ENCODE measurements at regions not wholly inside any gene's neighbourhood (a gene's known extent, or its start where the extent isn't known, plus 50 kb on each side); places are given as distances from the start of the nearest gene placed in this dataset.

DNA sequence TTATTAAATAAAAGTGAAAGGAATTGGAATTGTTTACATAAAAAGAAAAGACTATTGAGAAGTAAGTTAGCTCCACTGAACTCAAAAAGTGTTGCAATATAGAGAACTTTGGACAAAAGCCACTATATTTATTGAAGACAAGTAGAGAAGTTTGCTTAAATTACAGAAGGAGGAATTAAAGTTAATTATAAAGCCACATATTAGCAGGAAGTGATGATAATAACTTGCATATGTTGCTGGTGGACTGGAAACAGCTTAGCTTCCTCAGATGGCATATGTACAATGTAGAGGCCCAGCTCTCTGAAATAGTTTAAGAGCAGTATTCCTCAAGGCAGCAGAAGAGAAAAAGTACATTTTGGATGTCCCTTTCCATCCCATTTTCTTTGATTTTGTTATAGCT lies 400.7 kb downstream of the GATA3 start:
- peaks cover 13% of the 10 kb centered on the region for H3K9me3 ChIP-seq (ENCODE audit: control insufficient read depth, insufficient read depth, low read length)
- H4K5ac ChIP-seq (ENCODE audit: low read depth, low read length) = no peak overlapping the region
- H3K4ac ChIP-seq (ENCODE audit: low read depth, low read length) = no peak overlapping the region
- ChIA-PET CTCF (no interaction called here), POLR2A (ENCODE audit: unreplicated experiment) (no interaction called here)
- no TSS peak for BruUV-seq (replicated peaks)
- no peak overlapping the region for H2BK120ac ChIP-seq (ENCODE audit: low read depth, low read length)
- H2BK20ac ChIP-seq (ENCODE audit: low read depth, low read length) = no peak overlapping the region
- no peak overlapping the region for H3K27ac ChIP-seq (ENCODE audit: insufficient read depth, low read length)
- no peak overlapping the region for H2AK9ac ChIP-seq (replicated peaks; ENCODE audit: low read depth, low read length, poor library complexity)
- H3K56ac ChIP-seq (ENCODE audit: extremely low read depth, insufficient read depth, low read length) = no peak overlapping the region
- H3K27me3 ChIP-seq (ENCODE audit: control insufficient read depth, insufficient read depth, low read length) = no peaks in the 10 kb centered on the region
- H3K9me1 ChIP-seq (ENCODE audit: insufficient read depth, low read length) = no peaks in the 10 kb centered on the region
- no peak for DNase-seq
- no peak overlapping the region for H2AK5ac ChIP-seq (ENCODE audit: low read depth, low read length)
- no peak overlapping the region for H4K91ac ChIP-seq (ENCODE audit: insufficient read depth, low read depth, low read length)
- H4K20me1 ChIP-seq (ENCODE audit: insufficient read depth, low read length) = no peaks in the 10 kb centered on the region
- no peak overlapping the region for H3K4me3 ChIP-seq (ENCODE audit: insufficient read depth, low read depth, low read length)
- TF ChIP-seq USF2 (IDR thresholded peaks at IDR 0.05; ENCODE audit: low read depth, low read length) = no peak
- TF ChIP-seq NFE2L2 (IDR thresholded peaks at IDR 0.05; ENCODE audit: low read depth, low read length) = no peak
- no peak for TF ChIP-seq RAD21 (IDR thresholded peaks at IDR 0.05; ENCODE audit: low read length)
- TF ChIP-seq MAZ (IDR thresholded peaks at IDR 0.05; ENCODE audit: borderline replicate concordance, low read depth, low read length) = no peak
- no peak for TF ChIP-seq FOS (IDR thresholded peaks at IDR 0.05; ENCODE audit: low read depth, low read length)
- no peak for TF ChIP-seq SMC3 (IDR thresholded peaks at IDR 0.05; ENCODE audit: low read depth, low read length)
- no peak for TF ChIP-seq MAFK (IDR thresholded peaks at IDR 0.05; ENCODE audit: low read depth, low read length)
- no peak for TF ChIP-seq POLR2A (IDR thresholded peaks at IDR 0.05; ENCODE audit: low read depth, low read length)
- no peak for TF ChIP-seq CHD1 (IDR thresholded peaks at IDR 0.05; ENCODE audit: low read depth, low read length)
- no peak for TF ChIP-seq CEBPB (IDR thresholded peaks at IDR 0.05; ENCODE audit: low read depth, low read length)
- no peak for TF ChIP-seq RFX5 (IDR thresholded peaks at IDR 0.05; ENCODE audit: low read depth, low read length)
- TF ChIP-seq CTCF (conservative IDR thresholded peaks at IDR 0.05; ENCODE audit: low read depth, low read length) = no peak
- TF ChIP-seq RCOR1 (IDR thresholded peaks at IDR 0.05; ENCODE audit: insufficient replicate concordance, low read length) = no peak
- TF ChIP-seq ELK1 (IDR thresholded peaks at IDR 0.05; ENCODE audit: borderline replicate concordance, low read depth, low read length) = no peak
- TF ChIP-seq BHLHE40 (IDR thresholded peaks at IDR 0.05; ENCODE audit: low read depth, low read length) = no peak
- TF ChIP-seq MXI1 (IDR thresholded peaks at IDR 0.05; ENCODE audit: borderline replicate concordance, low read depth, low read length) = no peak
- no peak for ATAC-seq (ENCODE audit: low read depth)
- H2AFZ ChIP-seq (replicated peaks; ENCODE audit: low read length, poor library complexity) = no peak overlapping the region
- H2BK15ac ChIP-seq (ENCODE audit: low read depth, low read length) = no peak overlapping the region
- H3K79me1 ChIP-seq (ENCODE audit: low read depth in 1 of 2, low read length in 2 of 2) = no peaks in the 10 kb centered on the region
- intact Hi-C loops (cut with micrococcal nuclease) = no loop called here
- in situ Hi-C loops (cut with MboI; ENCODE audit: low sequenced_read_pairs) = no loop called here
- dilution Hi-C loops (cut with HindIII; ENCODE audit: low sequenced_read_pairs, unreplicated experiment) = no loop called here
- H2BK5ac ChIP-seq (ENCODE audit: low read depth, low read length, poor library complexity, severe bottlenecking) = no peak overlapping the region
- H3K4me1 ChIP-seq (ENCODE audit: control insufficient read depth, insufficient read depth, low read length) = no peaks in the 10 kb centered on the region
- H3K18ac ChIP-seq (ENCODE audit: low read depth, low read length) = no peak overlapping the region
- H3K9ac ChIP-seq (ENCODE audit: low read depth, low read length) = no peak overlapping the region
- H3K4me2 ChIP-seq (ENCODE audit: low read depth, low read length) = no peak overlapping the region
- H3K14ac ChIP-seq (replicated peaks; ENCODE audit: low read depth, low read length) = no peak overlapping the region
- H3K36me3 ChIP-seq (ENCODE audit: control insufficient read depth, insufficient read depth, low read length) = no peaks in the 10 kb centered on the region
- no peak overlapping the region for H4K8ac ChIP-seq (ENCODE audit: low read depth in 2 of 2, low read length in 2 of 2)
- no peak overlapping the region for H3K23ac ChIP-seq (ENCODE audit: low read depth, low read length)

Data from IMR-90 (cell line).